HuH-7.5 (cell line): ENCODE measurements at regions not wholly inside any gene's neighbourhood (a gene's known extent, or its start where the extent isn't known, plus 50 kb on each side); places are given as distances from the start of the nearest gene placed in this dataset.
"Not testable (repeated sequence)": the region's sequence is repeated elsewhere in the genome, so short reads cannot be mapped to it uniquely, and the experiment has no call there.

ENCODE experiments used
- DNase-seq: peaks from one replicate; pipeline ENCODE4 v3.0.0; 2011; ENCODE audit warnings: low spot score

DNA sequence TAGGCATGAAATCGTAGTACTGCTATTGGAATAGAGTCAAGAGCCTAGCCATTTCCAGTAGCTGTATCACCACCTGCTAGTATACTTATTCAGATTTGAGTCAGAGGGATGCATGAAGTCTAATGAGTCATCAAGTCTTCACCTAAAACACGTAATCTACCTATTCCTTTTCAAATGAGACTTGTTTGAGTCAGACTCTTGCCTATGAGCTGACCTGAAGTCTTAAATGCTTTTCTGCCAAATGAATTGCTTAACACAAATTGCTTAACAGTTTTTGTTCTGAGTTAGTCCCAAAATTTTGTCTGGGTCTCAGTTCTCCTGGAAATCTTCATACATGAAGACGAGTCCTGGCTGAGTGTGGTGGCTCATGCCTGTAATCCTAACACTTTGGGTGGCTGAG, 165.2 kb downstream of the GNAT3 start:
- no peak for DNase-seq

GRCh38 chr7:80335511-80336231, 176.2 kb downstream of the GNAT3 start:
- DNase-seq: peak; percentile 23

DNA sequence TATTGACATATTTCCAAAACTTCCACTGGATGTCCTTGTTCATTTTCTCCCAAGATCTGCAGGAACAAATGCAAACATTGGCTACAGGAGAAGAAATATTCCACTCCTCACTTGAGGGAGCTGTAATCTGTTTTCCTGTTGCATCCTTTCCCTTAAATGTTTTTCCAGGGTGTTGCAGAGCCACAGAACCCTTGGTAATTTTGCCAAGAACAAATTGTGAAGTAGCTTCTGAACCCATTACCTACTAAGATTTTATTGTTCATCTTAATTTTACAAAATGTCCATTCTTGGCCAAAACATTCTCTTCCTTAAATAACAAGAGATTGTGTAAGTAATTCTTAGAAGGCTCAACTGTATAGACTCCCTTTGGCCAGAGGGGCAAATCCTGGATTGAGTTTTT, 177.0 kb downstream of the GNAT3 start:
- DNase-seq: no peak

- DNase-seq: no peak
These were observed 177.7 kb downstream of the GNAT3 start for GRCh38 chr7:80334196-80334595.

DNA sequence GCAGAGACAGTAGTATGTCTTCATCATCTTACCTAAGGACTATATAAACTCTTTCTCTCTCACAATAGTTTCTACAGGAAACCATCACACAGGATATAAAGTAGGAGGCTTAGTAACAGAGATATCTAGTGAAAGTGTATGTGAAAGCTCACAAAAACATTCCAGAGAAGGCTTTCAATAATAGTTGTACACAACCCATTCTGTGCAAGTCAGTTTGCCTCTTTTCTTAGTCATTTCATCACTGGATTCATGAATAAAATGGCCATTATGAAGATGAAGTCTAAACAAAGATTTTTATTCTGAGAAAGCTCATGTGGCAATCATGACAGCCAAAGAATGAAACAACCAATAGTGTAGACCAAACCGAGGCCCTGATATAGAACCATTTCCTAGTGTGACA, 178.8 kb downstream of the GNAT3 start:
- DNase-seq: no peak

GRCh38 chr7:80330434-80330833, 181.4 kb downstream of the GNAT3 start:
- no peak for DNase-seq

GRCh38 chr7:80324032-80324431, 187.8 kb downstream of the GNAT3 start:
- no peak for DNase-seq

DNA sequence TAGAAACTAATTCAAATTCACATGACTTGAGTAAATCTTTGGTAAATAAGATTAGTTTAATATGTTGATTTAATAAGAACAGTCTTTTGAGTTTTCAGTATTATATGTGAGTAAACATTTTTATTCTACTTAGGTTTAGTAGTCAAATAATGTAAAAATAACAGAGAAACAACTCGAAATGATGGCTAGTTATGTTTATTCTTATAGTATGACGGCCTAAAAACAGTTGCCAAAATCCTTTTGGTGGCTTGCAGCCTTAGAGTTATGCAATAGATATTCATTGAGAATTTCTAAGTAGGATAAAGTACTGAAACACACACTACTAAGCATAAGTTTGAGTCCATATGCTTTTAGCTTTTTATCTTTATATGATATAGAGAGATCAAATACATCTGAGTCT, 184.8 kb downstream of the GNAI1 start:
- DNase-seq: no peak

GRCh38 chr7:80318081-80318480, 183.4 kb downstream of the GNAI1 start:
- DNase-seq: no peak

- DNase-seq: no peak
These were observed 182.2 kb downstream of the GNAI1 start for GRCh38 chr7:80316811-80317210.

DNA sequence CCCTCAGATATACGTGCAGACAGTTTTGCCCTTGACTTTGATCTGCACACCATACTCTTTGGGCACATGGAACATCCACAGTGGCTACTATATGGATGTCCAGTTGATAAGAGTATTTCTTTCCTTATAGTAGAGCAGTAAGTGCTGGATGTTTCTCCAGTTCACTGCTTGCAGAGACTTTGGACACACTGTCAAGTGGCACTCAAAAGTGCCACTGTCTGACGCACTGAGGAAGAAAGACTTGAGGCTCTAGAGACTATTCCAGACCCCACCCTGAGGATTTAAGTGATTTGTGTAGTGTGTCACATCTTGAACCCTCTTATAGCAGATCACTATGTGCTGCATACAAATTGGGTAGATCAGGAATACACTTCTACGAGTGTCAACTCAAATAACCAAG, 179.1 kb downstream of the GNAI1 start:
- no peak for DNase-seq

DNA sequence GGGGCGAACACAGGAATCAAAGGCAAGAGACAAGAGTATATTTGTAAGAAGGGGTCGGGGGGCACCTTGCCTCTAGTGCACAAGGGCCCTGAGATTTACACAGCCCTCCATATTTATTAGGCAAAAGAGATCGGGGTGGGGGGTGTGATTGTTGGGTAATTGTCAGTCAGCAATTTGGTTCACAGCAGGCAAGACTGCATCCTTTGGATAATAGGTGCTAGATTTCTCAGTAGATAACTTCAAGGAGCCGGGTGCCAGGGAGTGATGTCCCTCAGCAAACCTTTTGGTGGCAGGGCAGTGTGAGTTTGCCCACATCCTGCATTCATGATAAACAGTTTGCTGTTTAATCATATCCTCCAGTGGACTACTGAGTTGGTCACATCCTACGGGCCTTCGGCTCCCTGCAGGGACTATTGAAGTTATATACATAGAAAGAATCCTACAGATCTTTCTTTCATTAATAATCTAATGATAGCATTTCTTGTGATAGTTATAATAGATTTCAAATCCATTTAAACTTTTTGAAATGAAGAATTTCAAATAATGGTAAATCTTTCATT, 178.5 kb downstream of the GNAI1 start:
- DNase-seq: no peak

DNA sequence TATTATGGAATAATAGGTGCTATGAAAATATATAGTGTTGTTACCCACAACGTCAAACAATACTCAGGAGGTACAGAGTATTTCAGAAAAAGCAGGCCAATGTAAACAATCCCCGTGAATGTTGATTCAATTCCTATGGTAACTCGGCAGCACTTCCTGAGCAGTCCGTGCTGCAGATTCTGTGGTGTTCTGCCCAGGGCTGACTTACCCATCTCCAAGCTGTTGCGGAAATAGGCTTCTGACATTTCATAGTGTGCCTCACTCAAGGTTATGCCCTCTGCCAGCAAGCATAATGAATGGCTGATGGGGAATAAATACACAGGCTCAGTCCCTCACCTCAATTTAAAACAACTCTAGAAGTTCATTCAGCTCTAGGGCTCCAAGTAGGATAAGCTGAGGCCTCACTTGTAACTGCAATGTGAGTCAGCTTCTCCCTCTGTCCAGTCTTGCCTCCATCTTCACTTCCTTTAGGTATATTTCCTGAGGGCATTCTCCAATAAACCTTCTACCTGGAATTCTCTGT, 177.6 kb downstream of the GNAI1 start:
- no peak for DNase-seq

GRCh38 chr7:80311313-80311712, 176.7 kb downstream of the GNAI1 start:
- DNase-seq: no peak

GRCh38 chr7:80309971-80310549, 175.4 kb downstream of the GNAI1 start:
- DNase-seq: no peak

- no peak for DNase-seq
These were observed 174.7 kb downstream of the GNAI1 start for GRCh38 chr7:80309377-80309776.

- DNase-seq: no peak
These were observed 172.7 kb downstream of the GNAI1 start for GRCh38 chr7:80307227-80307856.

DNA sequence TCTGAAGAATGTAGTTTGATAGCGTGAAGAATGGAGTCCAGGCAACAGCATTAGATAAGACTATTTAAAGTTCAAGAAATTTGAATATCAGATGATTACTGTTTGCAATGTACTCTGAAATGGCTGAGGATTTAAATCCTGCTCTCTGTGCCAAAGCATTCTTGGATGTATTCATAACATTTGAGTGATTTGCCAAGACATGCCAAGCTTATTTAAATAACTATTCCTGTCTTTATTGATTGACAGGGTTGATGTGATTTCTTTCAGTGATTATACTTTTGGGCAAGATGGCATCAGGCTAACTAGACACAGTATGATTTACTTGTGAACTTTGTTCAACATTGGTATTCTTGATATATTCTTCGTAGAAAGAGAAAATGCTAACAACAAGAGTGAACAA, 168.7 kb downstream of the GNAI1 start:
- DNase-seq: no peak

DNA sequence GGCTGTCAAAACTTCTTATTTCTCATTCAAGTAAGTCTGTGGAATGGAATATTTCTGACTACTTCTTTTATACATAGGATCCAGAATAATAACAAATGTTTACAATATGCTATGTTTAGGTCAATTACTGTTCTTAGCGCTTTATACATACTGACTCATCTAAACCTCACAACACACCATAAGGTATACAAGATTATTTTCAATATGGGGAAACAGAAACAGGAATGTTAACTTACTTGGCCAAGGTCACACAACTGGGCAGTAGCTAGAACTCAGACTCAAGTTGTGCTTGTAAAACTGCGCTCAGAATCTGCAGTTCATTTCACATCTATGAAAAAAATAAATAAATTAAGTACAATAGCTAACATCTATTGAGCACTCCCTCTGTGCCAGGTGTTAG, 168.0 kb downstream of the GNAI1 start:
- no peak for DNase-seq

GRCh38 chr7:80302078-80302477, 167.4 kb downstream of the GNAI1 start:
- no peak for DNase-seq

DNA sequence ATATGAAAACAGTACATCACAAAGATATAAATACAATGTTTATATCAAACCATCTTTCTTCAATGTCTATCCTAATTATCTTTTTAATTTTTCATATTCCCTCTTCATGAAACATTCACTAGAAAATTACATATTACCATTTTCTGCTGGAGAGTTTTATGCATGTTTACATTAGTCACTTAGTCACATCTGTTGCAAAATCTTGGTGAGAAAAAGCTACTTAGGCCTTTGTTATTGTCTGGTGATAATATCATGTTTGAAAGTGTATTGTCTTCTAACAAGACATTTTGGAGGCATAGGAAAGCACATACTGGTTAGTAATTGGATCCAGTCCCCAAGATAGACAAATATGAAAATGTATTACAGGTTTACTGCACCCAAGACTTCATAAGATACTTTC, 163.6 kb downstream of the GNAI1 start:
- DNase-seq: no peak

- no peak for DNase-seq
These were observed 159.7 kb downstream of the GNAI1 start for GRCh38 chr7:80294346-80294745.

- DNase-seq: not testable (repeated sequence)
These were observed 158.0 kb downstream of the GNAI1 start for GRCh38 chr7:80292634-80293033.
